Lung (tissue), 11 donors: ENCODE measurements at regions not wholly inside any gene's neighbourhood (a gene's known extent, or its start where the extent isn't known, plus 50 kb on each side); places are given as distances from the start of the nearest gene placed in this dataset.

ENCODE experiments used
- ATAC-seq: fragments of 200-7000 bp; cut with Tn5 transposase; one replicate; pipeline ENCODE4 v1.9.1; 2020; ENCODE audit warnings: moderate number of reproducible peaks; ENCODE audit not compliant: insufficient read depth, low FRiP score
- DNase-seq, 3 donors: peaks; one replicate each; pipeline ENCODE4 v3.0.0-alpha.2; 2013 to 2017
- H3K27ac ChIP-seq, 2 donors: one replicate each; pipeline ENCODE4 v1.5.1; 2013; ENCODE audit warnings: mild to moderate bottlenecking in 2 of 2, moderate library complexity in 2 of 2, control low read depth in 1 of 2, inconsistent platforms in 1 of 2, low read depth in 1 of 2, low read length in 1 of 2
- H3K27me3 ChIP-seq, 3 donors: one replicate each; pipeline ENCODE4 v1.5.1; 2013; ENCODE audit warnings: low read length in 2 of 3; ENCODE audit not compliant: control insufficient read depth in 3 of 3, insufficient read depth in 3 of 3
- H3K36me3 ChIP-seq, 4 donors: one replicate each; pipeline ENCODE4 v1.5.1; 2013; ENCODE audit warnings: low read length in 4 of 4, mild to moderate bottlenecking in 1 of 4, moderate library complexity in 1 of 4; ENCODE audit not compliant: control insufficient read depth in 4 of 4, insufficient read depth in 4 of 4
- H3K4me1 ChIP-seq, 5 donors: one replicate each; pipeline ENCODE4 v1.5.1; 2013; ENCODE audit warnings: low read length in 5 of 5, mild to moderate bottlenecking in 2 of 5, moderate library complexity in 1 of 5; ENCODE audit not compliant: control insufficient read depth in 5 of 5, insufficient read depth in 5 of 5
- H3K4me3 ChIP-seq: one replicate; pipeline ENCODE4 v1.5.1; 2013; ENCODE audit warnings: mild to moderate bottlenecking, control low read depth, moderate library complexity
- H3K9ac ChIP-seq, 2 donors: one replicate each; pipeline ENCODE4 v1.5.1; 2013; ENCODE audit warnings: low read length in 2 of 2, control low read depth in 1 of 2; ENCODE audit not compliant: insufficient read depth in 1 of 2
- H3K9me3 ChIP-seq, 4 donors: one replicate each; pipeline ENCODE4 v1.5.1; 2013; ENCODE audit warnings: low read length in 3 of 4, mild to moderate bottlenecking in 1 of 4, moderate library complexity in 1 of 4; ENCODE audit not compliant: control insufficient read depth in 4 of 4, insufficient read depth in 3 of 4
- WGBS, 2 donors: extraction: QIAGEN DNeasy Blood & Tissue Kit; methylation state at CpG; one replicate each; pipeline ENCODE4 v1.1.7; 2013; 5-methylcytosine and 5-hydroxymethylcytosine counted together
- TF ChIP-seq, protein P1 (sequence below): IDR thresholded peaks from 2 replicates; pipeline ENCODE4 v1.5.1; 2012; ENCODE audit warnings: mild to moderate bottlenecking; ENCODE audit errors: control extremely low read depth, extremely low read depth
- donor health status: control.
- donor health status: control.
- donor health status: Bipolar disorder and iron deficiency.
- donor health status: healthy.
- donor health status: DM: yes; HTN: yes; CAD: no.

DNA sequence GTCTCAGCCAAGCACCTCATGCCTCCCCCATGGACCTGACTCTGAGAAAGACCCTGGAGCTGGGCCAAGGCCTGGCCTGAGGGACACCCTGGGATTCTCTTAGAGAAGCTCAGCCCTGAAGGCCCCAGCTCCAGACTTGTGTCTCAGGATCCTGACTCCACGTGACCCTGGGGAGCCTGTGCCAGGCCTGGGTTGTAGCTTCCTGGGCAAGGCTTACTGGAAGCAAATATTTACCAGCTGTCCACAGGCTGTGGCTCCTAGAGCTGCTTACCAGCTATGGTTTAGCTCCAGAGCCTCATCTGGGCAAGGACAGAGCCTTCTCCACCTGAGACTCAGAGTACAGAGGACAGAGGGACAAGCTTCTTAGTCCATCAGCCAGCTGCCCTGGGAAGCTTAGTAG lies 61.0 kb upstream of the CEACAM8 start:
- Histone ChIP-seq H3K27me3 (no peaks in the 10 kb centered on the region), H3K9me3 (peaks cover 0 to 4% (median under 1%) of the 10 kb centered on the region in 4 donors), H3K4me3 (no peak overlapping the region), H3K4me1 (no peaks in the 10 kb centered on the region), H3K27ac (no peak overlapping the region), H3K36me3 (no peaks in the 10 kb centered on the region), H3K9ac (no peak overlapping the region)
- WGBS, 2 donors: 71 to 76% methylated on average over 1 of the region's 1 CpG
- DNase-seq (no peak), ATAC-seq (no peak)
- TF ChIP-seq, protein P1, sequence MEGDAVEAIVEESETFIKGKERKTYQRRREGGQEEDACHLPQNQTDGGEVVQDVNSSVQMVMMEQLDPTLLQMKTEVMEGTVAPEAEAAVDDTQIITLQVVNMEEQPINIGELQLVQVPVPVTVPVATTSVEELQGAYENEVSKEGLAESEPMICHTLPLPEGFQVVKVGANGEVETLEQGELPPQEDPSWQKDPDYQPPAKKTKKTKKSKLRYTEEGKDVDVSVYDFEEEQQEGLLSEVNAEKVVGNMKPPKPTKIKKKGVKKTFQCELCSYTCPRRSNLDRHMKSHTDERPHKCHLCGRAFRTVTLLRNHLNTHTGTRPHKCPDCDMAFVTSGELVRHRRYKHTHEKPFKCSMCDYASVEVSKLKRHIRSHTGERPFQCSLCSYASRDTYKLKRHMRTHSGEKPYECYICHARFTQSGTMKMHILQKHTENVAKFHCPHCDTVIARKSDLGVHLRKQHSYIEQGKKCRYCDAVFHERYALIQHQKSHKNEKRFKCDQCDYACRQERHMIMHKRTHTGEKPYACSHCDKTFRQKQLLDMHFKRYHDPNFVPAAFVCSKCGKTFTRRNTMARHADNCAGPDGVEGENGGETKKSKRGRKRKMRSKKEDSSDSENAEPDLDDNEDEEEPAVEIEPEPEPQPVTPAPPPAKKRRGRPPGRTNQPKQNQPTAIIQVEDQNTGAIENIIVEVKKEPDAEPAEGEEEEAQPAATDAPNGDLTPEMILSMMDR: no peak

DNA sequence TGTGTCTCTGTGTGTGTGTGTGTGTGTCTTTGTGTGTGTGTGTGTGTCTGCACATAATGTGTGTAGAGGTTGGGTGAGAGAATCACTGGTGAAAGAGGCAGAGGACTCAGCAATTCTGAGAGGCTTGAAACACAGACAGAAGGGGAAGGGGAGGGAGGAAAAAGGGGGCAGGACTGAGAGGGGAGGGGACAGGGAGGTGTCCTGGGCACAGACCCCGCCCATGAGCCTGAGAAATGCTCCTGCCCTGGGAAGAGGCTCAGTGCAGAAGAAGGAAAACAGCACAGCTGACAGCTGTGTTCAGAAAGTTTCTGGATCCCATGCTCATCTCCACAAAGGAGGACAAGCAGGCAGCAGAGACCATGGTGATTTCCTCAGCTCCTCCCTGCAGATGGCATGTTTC lies 59.1 kb upstream of the CEACAM8 start:
- H3K27me3 ChIP-seq: no peaks in the 10 kb centered on the region
- TF ChIP-seq, protein P1: no peak
- no peaks in the 10 kb centered on the region for H3K9me3 ChIP-seq
- H3K4me3 ChIP-seq: no peak overlapping the region
- no peak overlapping the region for H3K9ac ChIP-seq
- no peaks in the 10 kb centered on the region for H3K4me1 ChIP-seq
- DNase-seq (peak in 1 of 3 donors; percentile 3), ATAC-seq (no peak)
- H3K36me3 ChIP-seq: no peaks in the 10 kb centered on the region
- H3K27ac ChIP-seq: no peak overlapping the region
- 58 to 93% methylated on average over 1 of the region's 1 CpG for WGBS, 2 donors

DNA sequence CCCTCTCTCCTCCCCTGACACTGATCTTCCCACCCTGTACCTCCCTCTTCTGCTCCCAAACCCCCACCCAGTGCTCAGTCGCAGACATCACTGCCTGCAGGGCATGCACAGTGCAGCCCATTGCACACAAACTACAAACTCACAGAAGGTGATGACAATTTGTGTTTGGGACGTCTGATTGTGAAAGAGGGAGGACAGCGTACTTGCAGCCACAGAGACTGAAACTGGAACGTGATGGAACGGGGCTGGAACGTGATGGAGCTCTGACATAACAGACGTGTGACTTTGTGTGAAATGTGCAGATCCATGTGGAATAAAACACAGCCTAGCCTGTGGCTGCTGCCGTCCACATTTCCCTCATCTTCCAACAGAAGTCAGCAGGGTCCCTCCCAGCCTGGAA lies 57.3 kb upstream of the CEACAM8 start:
- no peaks in the 10 kb centered on the region for H3K36me3 ChIP-seq
- 82 to 88% methylated on average over 8 of the region's 8 CpGs for WGBS, 2 donors
- no peaks in the 10 kb centered on the region for H3K9me3 ChIP-seq
- ATAC-seq: no peak
- no peaks in the 10 kb centered on the region for H3K27me3 ChIP-seq
- no peak overlapping the region for H3K9ac ChIP-seq
- no peaks in the 10 kb centered on the region for H3K4me1 ChIP-seq
- TF ChIP-seq, protein P1: no peak
- no peak for DNase-seq
- no peak overlapping the region for H3K4me3 ChIP-seq
- H3K27ac ChIP-seq: no peak overlapping the region
